OCI-LY1 (cell line): ENCODE measurements at regions not wholly inside any gene's neighbourhood (a gene's known extent, or its start where the extent isn't known, plus 50 kb on each side); places are given as distances from the start of the nearest gene placed in this dataset.
A peak's percentile ranks its signal among the peaks of the same experiment; 100 is the strongest.

Source experiments
- H2AFZ ChIP-seq: fragments of 200-600 bp; sonication (generic), shearing (Covaris generic); 2 replicates; pipeline ENCODE4 v1.6.0; 2014; ENCODE audit warnings: antibody characterized with exemption, mild to moderate bottlenecking, low read length
- H3F3A ChIP-seq: fragments of 200-600 bp; sonication (generic), shearing (Covaris generic); 2 replicates; pipeline ENCODE4 v1.6.0; 2014; ENCODE audit warnings: mild to moderate bottlenecking, antibody characterized with exemption, low read length, moderate library complexity; ENCODE audit not compliant: insufficient read depth
- H3K27ac ChIP-seq: fragments of 200-600 bp; sonication (generic); 2 replicates; pipeline ENCODE4 v1.5.1; 2014; ENCODE audit warnings: low read length, mixed run types, mild to moderate bottlenecking, low read depth; ENCODE audit not compliant: poor library complexity, severe bottlenecking
- H3K27me3 ChIP-seq: fragments of 200-600 bp; sonication (generic); 2 replicates; pipeline ENCODE4 v1.6.0; 2014; ENCODE audit warnings: antibody characterized with exemption, mild to moderate bottlenecking, low read length, moderate library complexity; ENCODE audit not compliant: insufficient read depth
- H3K36me3 ChIP-seq: fragments of 200-600 bp; sonication (generic); 2 replicates; pipeline ENCODE4 v1.6.1; 2014; ENCODE audit warnings: mild to moderate bottlenecking, antibody characterized with exemption, low read length, moderate library complexity, mixed read lengths; ENCODE audit not compliant: insufficient read depth
- H3K4me1 ChIP-seq: fragments of 200-600 bp; sonication (generic); 2 replicates; pipeline ENCODE4 v1.5.1; 2014; ENCODE audit warnings: mild to moderate bottlenecking, low read length, moderate library complexity; ENCODE audit not compliant: insufficient read depth, severe bottlenecking
- H3K4me2 ChIP-seq: fragments of 200-600 bp; sonication (generic), shearing (Covaris generic); 2 replicates; pipeline ENCODE4 v1.6.1; 2014; ENCODE audit warnings: low read length
- H3K4me3 ChIP-seq: fragments of 200-600 bp; sonication (generic); 2 replicates; pipeline ENCODE4 v1.5.1; 2014; ENCODE audit warnings: low read length, low read depth, mild to moderate bottlenecking, mixed read lengths; ENCODE audit not compliant: poor library complexity, severe bottlenecking
- H3K79me2 ChIP-seq: fragments of 200-600 bp; shearing (Covaris generic); 2 replicates; pipeline ENCODE4 v1.6.1; 2016; ENCODE audit warnings: mixed run types, low read length, mixed read lengths; ENCODE audit not compliant: insufficient read depth
- H3K9ac ChIP-seq: fragments of 200-600 bp; sonication (generic), shearing (Covaris generic); 2 replicates; pipeline ENCODE4 v1.6.1; 2014; ENCODE audit warnings: mild to moderate bottlenecking, low read length, mixed read lengths
- H3K9me2 ChIP-seq: fragments of 200-600 bp; sonication (generic), shearing (Covaris generic); 2 replicates; pipeline ENCODE4 v1.6.1; 2014; ENCODE audit warnings: low read depth, mild to moderate bottlenecking, low read length, mixed read lengths
- H3K9me3 ChIP-seq: fragments of 200-600 bp; shearing (Covaris generic); 2 replicates; pipeline ENCODE4 v1.6.1; 2014; ENCODE audit warnings: low read length, mixed read lengths
- H4K20me1 ChIP-seq: fragments of 200-600 bp; sonication (generic), shearing (Covaris generic); 2 replicates; pipeline ENCODE4 v1.6.0; 2016; ENCODE audit warnings: mild to moderate bottlenecking, low read length; ENCODE audit not compliant: insufficient read depth
- CTCF ChIP-seq: fragments of 200-600 bp; sonication (generic), shearing (Covaris generic); IDR thresholded peaks from 2 replicates; pipeline ENCODE4 v1.5.1; 2017; ENCODE audit warnings: mild to moderate bottlenecking, antibody characterized with exemption, low read length, moderate library complexity, mixed read lengths
- EZH2 ChIP-seq: fragments of 200-600 bp; sonication (generic), shearing (Covaris generic); IDR thresholded peaks from 2 replicates; pipeline ENCODE4 v1.8.0; 2017; ENCODE audit warnings: borderline replicate concordance, mixed run types, mild to moderate bottlenecking, antibody characterized with exemption, low read length, moderate library complexity, mixed read lengths

GRCh38 chr11:13831696-13832095 lies 130.8 kb upstream of the SPON1 start:
- Histone ChIP-seq H3K79me2 (no peaks in the 10 kb centered on the region), H3F3A (no peaks in the 10 kb centered on the region), H3K9me2 (no peaks in the 10 kb centered on the region), H3K4me3 (no peak overlapping the region), H3K9me3 (no peaks in the 10 kb centered on the region), H3K27me3 (no peaks in the 10 kb centered on the region), H3K4me2 (no peak overlapping the region), H3K27ac (no peak overlapping the region), H2AFZ (no peak overlapping the region), H3K4me1 (no peaks in the 10 kb centered on the region), H3K9ac (no peak overlapping the region), H3K36me3 (no peaks in the 10 kb centered on the region), H4K20me1 (no peaks in the 10 kb centered on the region)
- no peak for TF ChIP-seq CTCF
- TF ChIP-seq EZH2 = no peak

GRCh38 chr11:13834463-13834862 lies 128.1 kb upstream of the SPON1 start:
- Histone ChIP-seq H3K9me3 (no peaks in the 10 kb centered on the region), H3K4me3 (no peak overlapping the region), H4K20me1 (no peaks in the 10 kb centered on the region), H3K36me3 (no peaks in the 10 kb centered on the region), H3K9me2 (no peaks in the 10 kb centered on the region), H3K9ac (no peak overlapping the region), H3K27ac (no peak overlapping the region), H3K27me3 (no peaks in the 10 kb centered on the region), H3F3A (no peaks in the 10 kb centered on the region), H3K79me2 (no peaks in the 10 kb centered on the region), H3K4me1 (no peaks in the 10 kb centered on the region), H2AFZ (no peak overlapping the region), H3K4me2 (no peak overlapping the region)
- no peak for TF ChIP-seq EZH2
- TF ChIP-seq CTCF = peak; percentile 48

GRCh38 chr11:13836666-13837065 lies 125.9 kb upstream of the SPON1 start:
- no peaks in the 10 kb centered on the region for H3K36me3 ChIP-seq
- no peaks in the 10 kb centered on the region for H4K20me1 ChIP-seq
- no peak overlapping the region for H3K9ac ChIP-seq
- no peaks in the 10 kb centered on the region for H3K4me1 ChIP-seq
- no peak overlapping the region for H3K4me3 ChIP-seq
- H3K9me3 ChIP-seq = no peaks in the 10 kb centered on the region
- H2AFZ ChIP-seq = no peak overlapping the region
- H3K4me2 ChIP-seq = no peak overlapping the region
- H3K9me2 ChIP-seq = no peaks in the 10 kb centered on the region
- TF ChIP-seq EZH2 (no peak), CTCF (no peak)
- no peaks in the 10 kb centered on the region for H3K79me2 ChIP-seq
- H3F3A ChIP-seq = no peaks in the 10 kb centered on the region
- H3K27me3 ChIP-seq = no peaks in the 10 kb centered on the region
- H3K27ac ChIP-seq = no peak overlapping the region
